ENCODE measurements at regions not wholly inside any gene's neighbourhood (a gene's known extent, or its start where the extent isn't known, plus 50 kb on each side); places are given as distances from the start of the nearest gene placed in this dataset.

- TF ChIP-seq CTCF (conservative IDR thresholded peaks at IDR 0.05; ENCODE audit: low read depth in 2 of 2): no peak
- TF ChIP-seq CREB1 (CRISPR knock-in tag; IDR thresholded peaks at IDR 0.05; ENCODE audit: low read depth): no peak
- TF ChIP-seq POLR2AphosphoS5 (IDR thresholded peaks at IDR 0.05; ENCODE audit: low read depth): no peak
- TF ChIP-seq EZH2 (IDR thresholded peaks at IDR 0.05; ENCODE audit: low read depth, unreplicated experiment): no peak
- no peak for TF ChIP-seq STAT1 (IDR thresholded peaks at IDR 0.05; ENCODE audit: unreplicated experiment)
- TF ChIP-seq REST (IDR thresholded peaks at IDR 0.05; ENCODE audit: unreplicated experiment): no peak
- TF ChIP-seq EZH2phosphoT487 (IDR thresholded peaks at IDR 0.05; ENCODE audit: unreplicated experiment): no peak
- TF ChIP-seq ETS1 (IDR thresholded peaks at IDR 0.05): no peak
- TF ChIP-seq NANOG (IDR thresholded peaks at IDR 0.05; ENCODE audit: borderline replicate concordance): no peak
- no peak for TF ChIP-seq JUNB (IDR thresholded peaks at IDR 0.05; ENCODE audit: unreplicated experiment)
- TF ChIP-seq ZNF114 (CRISPR knock-in tag; IDR thresholded peaks at IDR 0.05): no peak
- TF ChIP-seq ZNF331 (CRISPR knock-in tag; IDR thresholded peaks at IDR 0.05; ENCODE audit: low read depth): no peak
- TF ChIP-seq ZNF462 (CRISPR knock-in tag; IDR thresholded peaks at IDR 0.05): no peak
These were observed 197.1 kb upstream of the NLRP1 start for GRCh38 chr17:5781236-5781927.
